HG03521 (cell line): ENCODE measurements at regions not wholly inside any gene's neighbourhood (a gene's known extent, or its start where the extent isn't known, plus 50 kb on each side); places are given as distances from the start of the nearest gene placed in this dataset.

Experiments
- ATAC-seq: cut with Tn5 transposase; IDR thresholded peaks from one replicate; pipeline ENCODE4 v1.9.1; 2021; ENCODE audit warnings: mild to moderate bottlenecking, moderate library complexity; ENCODE audit not compliant: unreplicated experiment

GRCh38 chr5:21185536-21185935 is 1197.5 kb upstream of the CDH18 start:
- ATAC-seq, result no peak

- ATAC-seq, result no peak
These were observed 1196.6 kb upstream of the CDH18 start for GRCh38 chr5:21184581-21184980.

GRCh38 chr5:21181609-21182125 is 1193.7 kb upstream of the CDH18 start:
- ATAC-seq, result no peak

GRCh38 chr5:21173526-21173925 is 1185.5 kb upstream of the CDH18 start:
- ATAC-seq, result no peak

- ATAC-seq, result no peak
These were observed 1185.0 kb upstream of the CDH18 start for GRCh38 chr5:21173036-21173435.

- no peak for ATAC-seq
These were observed 1183.0 kb upstream of the CDH18 start for GRCh38 chr5:21171038-21171437.

GRCh38 chr5:21168557-21168956 is 1180.6 kb upstream of the CDH18 start:
- ATAC-seq, result no peak

- no peak for ATAC-seq
These were observed 1177.3 kb upstream of the CDH18 start for GRCh38 chr5:21165344-21165743.

GRCh38 chr5:21164425-21164824 is 1176.4 kb upstream of the CDH18 start:
- ATAC-seq, result no peak

- ATAC-seq, result no peak
These were observed 1171.6 kb upstream of the CDH18 start for GRCh38 chr5:21159510-21160059.

GRCh38 chr5:21154526-21154925 is 1166.5 kb upstream of the CDH18 start:
- ATAC-seq, result no peak

GRCh38 chr5:21152611-21153010 is 1164.6 kb upstream of the CDH18 start:
- no peak for ATAC-seq

- ATAC-seq, result no peak
These were observed 1157.4 kb upstream of the CDH18 start for GRCh38 chr5:21145376-21145775.

- ATAC-seq, result no peak
These were observed 1155.7 kb upstream of the CDH18 start for GRCh38 chr5:21143686-21144085.

GRCh38 chr5:21142791-21143190 is 1154.8 kb upstream of the CDH18 start:
- no peak for ATAC-seq

GRCh38 chr5:21140987-21141386 is 1153.0 kb upstream of the CDH18 start:
- ATAC-seq, result no peak

GRCh38 chr5:21126236-21126635 is 1138.2 kb upstream of the CDH18 start:
- ATAC-seq, result no peak

GRCh38 chr5:21125238-21125983 is 1137.4 kb upstream of the CDH18 start:
- no peak for ATAC-seq

GRCh38 chr5:21121213-21121612 is 1133.2 kb upstream of the CDH18 start:
- no peak for ATAC-seq

- ATAC-seq, result no peak
These were observed 1109.7 kb upstream of the CDH18 start for GRCh38 chr5:21097661-21098060.

- ATAC-seq, result no peak
These were observed 1106.6 kb upstream of the CDH18 start for GRCh38 chr5:21094619-21095018.

- ATAC-seq, result no peak
These were observed 1099.8 kb upstream of the CDH18 start for GRCh38 chr5:21087766-21088165.

- ATAC-seq, result no peak
These were observed 1097.8 kb upstream of the CDH18 start for GRCh38 chr5:21085791-21086190.
